CD4-positive, alpha-beta T cell (primary cell): ENCODE measurements at regions not wholly inside any gene's neighbourhood (a gene's known extent, or its start where the extent isn't known, plus 50 kb on each side); places are given as distances from the start of the nearest gene placed in this dataset.

ENCODE experiments used
- ATAC-seq: fragments of 200-7000 bp; cut with Tn5 transposase; one replicate; pipeline ENCODE4 v1.10.0; 2022; ENCODE audit warnings: mild to moderate bottlenecking; ENCODE audit not compliant: poor library complexity
- CTCF ChIA-PET: fragments of 350-600 bp; sonication (Branson Sonifier 250); formaldehyde crosslinking; loops from one replicate; lab custom pipeline; 2021; ENCODE audit warnings: antibody characterized with exemption, inconsistent platforms; lab: Charles Lee
- POLR2A ChIA-PET: fragments of 350-600 bp; sonication (Branson Sonifier 250); formaldehyde crosslinking; loops from one replicate; lab custom pipeline; 2021; ENCODE audit warnings: antibody characterized with exemption, inconsistent platforms; lab: Charles Lee
- DNase-seq, 14 experiments: peaks; one replicate each; pipeline ENCODE4 v3.0.0-alpha.2; 2013 to 2020; ENCODE audit warnings: mixed read lengths in 2 of 14
- H3K27ac ChIP-seq, 2 donors: one replicate each; pipeline versions ENCODE4 v1.5.1 to v1.7.0; 2013; ENCODE audit warnings: low read length in 2 of 2, low read depth in 1 of 2, mild to moderate bottlenecking in 1 of 2
- H3K27me3 ChIP-seq, 2 experiments: 1 replicate in 1 of 2; 2 replicates in 1 of 2; pipeline versions ENCODE4 v1.6.1 to v1.7.0; 2013; ENCODE audit warnings: low read length in 2 of 2, control low read depth in 1 of 2, mild to moderate bottlenecking in 1 of 2, moderate library complexity in 1 of 2; ENCODE audit not compliant: insufficient read depth in 2 of 2, control insufficient read depth in 1 of 2
- H3K36me3 ChIP-seq: one replicate; pipeline ENCODE4 v1.6.1; 2013; ENCODE audit warnings: low read length, control low read depth; ENCODE audit not compliant: insufficient read depth
- H3K4me1 ChIP-seq: one replicate; pipeline ENCODE4 v1.6.1; 2013; ENCODE audit warnings: low read length, control low read depth; ENCODE audit not compliant: insufficient read depth
- H3K4me3 ChIP-seq: one replicate; pipeline ENCODE4 v1.5.1; 2013; ENCODE audit warnings: mild to moderate bottlenecking, low read length, moderate library complexity
- H3K9me3 ChIP-seq, 2 experiments: 1 replicate in 1 of 2; 2 replicates in 1 of 2; pipeline versions ENCODE4 v1.6.1 to v1.7.0; 2013; ENCODE audit warnings: low read length in 2 of 2, mild to moderate bottlenecking in 2 of 2, control low read depth in 1 of 2, moderate library complexity in 1 of 2; ENCODE audit not compliant: control insufficient read depth in 1 of 2, insufficient read depth in 1 of 2
- H3K27ac Mint-ChIP-seq: one replicate; pipeline ENCODE4 v1.8.0; 2020; ENCODE audit warnings: mixed read lengths
- H3K27me3 Mint-ChIP-seq: one replicate; pipeline ENCODE4 v1.8.0; 2021; ENCODE audit warnings: mixed read lengths
- H3K36me3 Mint-ChIP-seq: one replicate; pipeline ENCODE4 v1.8.0; 2021; ENCODE audit warnings: low read depth, mixed read lengths
- H3K4me1 Mint-ChIP-seq: one replicate; pipeline ENCODE4 v1.8.0; 2021; ENCODE audit warnings: low read depth, mixed read lengths
- H3K4me3 Mint-ChIP-seq: one replicate; pipeline ENCODE4 v1.8.0; 2020; ENCODE audit warnings: mild to moderate bottlenecking, mixed read lengths
- H3K9me3 Mint-ChIP-seq: one replicate; pipeline ENCODE4 v1.8.0; 2020; ENCODE audit warnings: mixed read lengths
- intact Hi-C, 2 experiments: fragments of 100-400 bp; cut with DNase I in 1 of 2; cut with micrococcal nuclease in 1 of 2; formaldehyde crosslinking; loops; one replicate each; pipeline versions ENCODE4 v1.15.1 to v1.9.0; 2023 to 2025; cut with DNase I, micrococcal nuclease
- TF ChIP-seq, protein P1 (sequence below): fragments of 200-600 bp; IDR thresholded peaks from one replicate; pipeline ENCODE4 v1.8.0; 2022; ENCODE audit warnings: antibody characterized with exemption, mild to moderate bottlenecking

DNA sequence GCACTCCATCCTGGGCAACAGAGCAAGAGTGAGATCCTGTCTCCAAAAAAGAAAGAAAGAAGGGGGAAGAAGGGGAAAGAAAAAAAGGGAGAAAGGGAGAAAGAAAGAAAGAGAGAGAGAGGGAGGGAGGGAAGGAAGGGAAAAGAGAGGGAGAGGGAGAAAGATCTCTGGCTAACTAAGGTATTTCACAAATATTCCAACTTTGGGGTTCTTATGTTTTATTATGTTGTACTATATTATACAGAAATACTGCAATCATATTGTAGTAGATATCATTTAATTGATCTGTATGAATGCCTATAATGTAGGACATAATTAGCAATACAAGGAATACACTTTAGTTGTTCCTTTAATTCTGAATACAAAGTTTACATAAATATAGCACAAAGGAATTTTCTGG lies 70.1 kb upstream of the STAM2 start:
- ATAC-seq (no peak), DNase-seq (no peak)
- ChIA-PET POLR2A (no interaction called here), CTCF (no interaction called here)
- peaks cover 1% of the 10 kb centered on the region for H3K9me3 Mint-ChIP-seq
- Histone ChIP-seq H3K27ac (no peak overlapping the region), H3K9me3 (peaks cover 0 to 3% of the 10 kb centered on the region in 2 experiments), H3K27me3 (peaks cover 0 to 4% of the 10 kb centered on the region in 2 experiments), H3K4me3 (no peak overlapping the region), H3K4me1 (no peaks in the 10 kb centered on the region), H3K36me3 (no peaks in the 10 kb centered on the region)
- no peak overlapping the region for H3K27ac Mint-ChIP-seq
- no peaks in the 10 kb centered on the region for H3K4me1 Mint-ChIP-seq
- H3K36me3 Mint-ChIP-seq = no peaks in the 10 kb centered on the region
- peaks cover 38% of the 10 kb centered on the region for H3K27me3 Mint-ChIP-seq
- TF ChIP-seq, protein P1, sequence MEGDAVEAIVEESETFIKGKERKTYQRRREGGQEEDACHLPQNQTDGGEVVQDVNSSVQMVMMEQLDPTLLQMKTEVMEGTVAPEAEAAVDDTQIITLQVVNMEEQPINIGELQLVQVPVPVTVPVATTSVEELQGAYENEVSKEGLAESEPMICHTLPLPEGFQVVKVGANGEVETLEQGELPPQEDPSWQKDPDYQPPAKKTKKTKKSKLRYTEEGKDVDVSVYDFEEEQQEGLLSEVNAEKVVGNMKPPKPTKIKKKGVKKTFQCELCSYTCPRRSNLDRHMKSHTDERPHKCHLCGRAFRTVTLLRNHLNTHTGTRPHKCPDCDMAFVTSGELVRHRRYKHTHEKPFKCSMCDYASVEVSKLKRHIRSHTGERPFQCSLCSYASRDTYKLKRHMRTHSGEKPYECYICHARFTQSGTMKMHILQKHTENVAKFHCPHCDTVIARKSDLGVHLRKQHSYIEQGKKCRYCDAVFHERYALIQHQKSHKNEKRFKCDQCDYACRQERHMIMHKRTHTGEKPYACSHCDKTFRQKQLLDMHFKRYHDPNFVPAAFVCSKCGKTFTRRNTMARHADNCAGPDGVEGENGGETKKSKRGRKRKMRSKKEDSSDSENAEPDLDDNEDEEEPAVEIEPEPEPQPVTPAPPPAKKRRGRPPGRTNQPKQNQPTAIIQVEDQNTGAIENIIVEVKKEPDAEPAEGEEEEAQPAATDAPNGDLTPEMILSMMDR = no peak
- H3K4me3 Mint-ChIP-seq = no peak overlapping the region
- intact Hi-C loops = no loop called here

DNA sequence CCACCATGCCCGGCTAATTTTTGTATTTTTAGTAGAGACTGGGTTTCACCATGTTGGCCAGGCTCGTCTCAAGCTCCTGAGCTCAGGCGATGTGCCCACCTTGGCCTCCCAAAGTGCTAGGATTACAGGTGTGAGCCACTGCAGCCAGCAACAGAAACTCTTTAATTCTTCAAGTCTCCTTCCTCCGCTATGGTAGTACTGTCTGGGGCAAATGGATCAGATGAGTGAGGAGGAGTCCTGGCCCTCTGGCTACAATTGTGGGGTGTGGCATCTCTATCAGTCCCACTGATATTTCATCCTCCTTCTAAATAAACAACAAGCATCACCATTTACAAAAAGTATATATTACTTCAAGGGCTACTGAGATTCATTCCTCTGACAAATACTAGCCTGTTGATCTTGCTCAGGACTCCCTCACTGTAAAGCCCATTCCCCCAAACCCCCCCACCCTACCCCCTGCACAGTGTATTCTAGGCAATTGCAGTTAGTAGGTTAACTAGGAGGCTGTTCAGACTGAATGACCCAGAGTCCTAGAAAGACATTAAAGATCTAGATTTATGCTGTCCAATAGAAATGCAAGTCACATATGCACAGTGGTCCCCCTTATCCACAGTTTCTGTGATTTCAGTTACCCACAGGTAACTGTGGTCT lies 71.2 kb upstream of the STAM2 start:
- TF ChIP-seq, protein P1 = no peak
- no peak for DNase-seq
- POLR2A ChIA-PET = no interaction called here
- Histone ChIP-seq H3K27ac (no peak overlapping the region), H3K4me3 (no peak overlapping the region), H3K36me3 (no peaks in the 10 kb centered on the region), H3K9me3 (peaks cover 0 to 3% of the 10 kb centered on the region in 2 experiments), H3K27me3 (peaks cover 0 to 4% of the 10 kb centered on the region in 2 experiments), H3K4me1 (no peaks in the 10 kb centered on the region)
- Mint-ChIP-seq H3K36me3 (no peaks in the 10 kb centered on the region), H3K4me1 (no peaks in the 10 kb centered on the region), H3K27ac (no peak overlapping the region), H3K9me3 (no peaks in the 10 kb centered on the region), H3K4me3 (no peak overlapping the region), H3K27me3 (peaks cover 38% of the 10 kb centered on the region)
- ATAC-seq = no peak
- CTCF ChIA-PET = no interaction called here
- intact Hi-C loops = no loop called here

DNA sequence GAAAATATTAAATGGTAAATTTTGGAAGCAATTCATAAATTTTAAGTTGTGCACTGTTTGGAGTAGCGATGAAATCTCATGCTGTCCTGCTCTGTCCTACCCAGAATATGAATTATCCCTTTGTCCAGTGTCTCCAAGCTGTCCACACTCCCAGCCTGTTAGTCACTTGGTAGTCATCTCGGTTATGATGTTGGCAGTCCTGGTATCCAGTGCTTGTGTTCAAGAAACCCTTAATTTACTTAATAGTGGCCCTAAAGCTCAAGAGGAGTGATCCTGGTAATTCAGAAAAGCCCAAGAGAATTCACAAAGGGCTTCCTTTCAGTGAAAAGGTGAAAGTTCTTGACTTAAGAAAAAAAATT lies 71.8 kb upstream of the STAM2 start:
- Mint-ChIP-seq H3K27me3 (peaks cover 38% of the 10 kb centered on the region), H3K4me3 (no peak overlapping the region), H3K4me1 (no peaks in the 10 kb centered on the region), H3K27ac (no peak overlapping the region), H3K36me3 (no peaks in the 10 kb centered on the region), H3K9me3 (no peaks in the 10 kb centered on the region)
- Histone ChIP-seq H3K4me3 (no peak overlapping the region), H3K27me3 (peaks cover 0 to 4% of the 10 kb centered on the region in 2 experiments), H3K4me1 (no peaks in the 10 kb centered on the region), H3K27ac (no peak overlapping the region), H3K36me3 (no peaks in the 10 kb centered on the region), H3K9me3 (peaks cover 0 to 3% of the 10 kb centered on the region in 2 experiments)
- TF ChIP-seq, protein P1 = no peak
- ChIA-PET POLR2A (no interaction called here), CTCF (no interaction called here)
- DNase-seq = no peak
- ATAC-seq = no peak
- intact Hi-C loops = no loop called here
